ENCODE measurements at regions not wholly inside any gene's neighbourhood (a gene's known extent, or its start where the extent isn't known, plus 50 kb on each side); places are given as distances from the start of the nearest gene placed in this dataset.

GRCh38 chrX:4240541-4241194, 527.2 kb upstream of the PRKX start (continued):
- TF ChIP-seq ZFP1 (CRISPR knock-in tag; IDR thresholded peaks at IDR 0.05) = no peak
- TF ChIP-seq TAF15 (IDR thresholded peaks at IDR 0.05; ENCODE audit: low read depth, low read length) = no peak
- no peak for TF ChIP-seq CREB1 (IDR thresholded peaks at IDR 0.05)
- TF ChIP-seq CREB1 (CRISPR knock-in tag; IDR thresholded peaks at IDR 0.05) = peak; percentile 33; the same call in 1 of the 2 replicates
- no peak for TF ChIP-seq GATAD2A (IDR thresholded peaks at IDR 0.05)
- TF ChIP-seq E2F4 (CRISPR knock-in tag; IDR thresholded peaks at IDR 0.05; ENCODE audit: low read depth) = no peak
- TF ChIP-seq NCOA4 (IDR thresholded peaks at IDR 0.05; ENCODE audit: partially characterized antibody) = no peak
- no peak for TF ChIP-seq POLR2H (tag; IDR thresholded peaks at IDR 0.05; ENCODE audit: low read depth)
- peak; percentile 61; the same call in 1 of the 2 replicates for TF ChIP-seq GABPB1 (CRISPR knock-in tag; IDR thresholded peaks at IDR 0.05)
- TF ChIP-seq ZNF511 (CRISPR knock-in tag; IDR thresholded peaks at IDR 0.05) = no peak
- peak; percentile 60 for TF ChIP-seq GABPA (tag; conservative IDR thresholded peaks at IDR 0.05; ENCODE audit: low read depth)
- no peak for TF ChIP-seq NR3C1 (CRISPR knock-in tag; IDR thresholded peaks at IDR 0.05)
- TF ChIP-seq JUND (IDR thresholded peaks at IDR 0.05; ENCODE audit: borderline replicate concordance, low read depth, low read length) = no peak
- no peak for TF ChIP-seq JUND (tag; IDR thresholded peaks at IDR 0.05; ENCODE audit: borderline replicate concordance, low read depth, low read length)
- no peak for TF ChIP-seq SAFB2 (IDR thresholded peaks at IDR 0.05; ENCODE audit: borderline replicate concordance, low read depth, low read length, severe bottlenecking)
- no peak for TF ChIP-seq ZNF717 (CRISPR knock-in tag; IDR thresholded peaks at IDR 0.05)
- no peak for TF ChIP-seq TAF7 (tag; IDR thresholded peaks at IDR 0.05)
- no peak for TF ChIP-seq RBM39 (optimal IDR thresholded peaks at IDR 0.05; ENCODE audit: low read depth, low read length)
- no peak for TF ChIP-seq PTTG1 (tag; IDR thresholded peaks at IDR 0.05; ENCODE audit: low read depth)
- TF ChIP-seq GTF2B (IDR thresholded peaks at IDR 0.05; ENCODE audit: extremely low read depth, insufficient read length) = no peak
- no peak for TF ChIP-seq ZNF584 (CRISPR knock-in tag; IDR thresholded peaks at IDR 0.05; ENCODE audit: low read depth)
- no peak for TF ChIP-seq JUN (IDR thresholded peaks at IDR 0.05; ENCODE audit: borderline replicate concordance, low read depth, low read length)
- TF ChIP-seq JUN (CRISPR knock-in tag; IDR thresholded peaks at IDR 0.05; ENCODE audit: borderline replicate concordance) = no peak
- TF ChIP-seq ZNF324 (CRISPR knock-in tag; IDR thresholded peaks at IDR 0.05) = no peak
